Mesothelial cell of epicardium (in vitro differentiated cells): ENCODE measurements at regions not wholly inside any gene's neighbourhood (a gene's known extent, or its start where the extent isn't known, plus 50 kb on each side); places are given as distances from the start of the nearest gene placed in this dataset.

ENCODE experiments used
- DNase-seq, 2 experiments: peaks; one replicate each; pipeline ENCODE4 v3.0.0; 2021; ENCODE audit warnings: low spot score in 2 of 2; ENCODE audit not compliant: unreplicated experiment in 2 of 2
- H3K27ac Mint-ChIP-seq: 2 replicates; pipeline ENCODE4 v1.8.0; 2021; ENCODE audit warnings: mixed read lengths
- H3K27me3 Mint-ChIP-seq: 2 replicates; pipeline ENCODE4 v1.8.0; 2021; ENCODE audit warnings: low read depth, mixed read lengths
- H3K36me3 Mint-ChIP-seq: 2 replicates; pipeline ENCODE4 v1.8.0; 2021; ENCODE audit warnings: mixed read lengths
- H3K4me1 Mint-ChIP-seq: 2 replicates; pipeline ENCODE4 v1.8.0; 2021; ENCODE audit warnings: mixed read lengths
- H3K4me3 Mint-ChIP-seq: 2 replicates; pipeline ENCODE4 v1.8.0; 2021; ENCODE audit warnings: mild to moderate bottlenecking, moderate library complexity, mixed read lengths
- H3K9me3 Mint-ChIP-seq: 2 replicates; pipeline ENCODE4 v1.8.0; 2021; ENCODE audit warnings: mixed read lengths
- TF ChIP-seq, protein P1 (sequence below): fragments of 200-600 bp; sonication (generic); IDR thresholded peaks from one replicate; pipeline ENCODE4 v1.5.0; 2021; ENCODE audit warnings: antibody characterized with exemption; ENCODE audit not compliant: unreplicated experiment

DNA sequence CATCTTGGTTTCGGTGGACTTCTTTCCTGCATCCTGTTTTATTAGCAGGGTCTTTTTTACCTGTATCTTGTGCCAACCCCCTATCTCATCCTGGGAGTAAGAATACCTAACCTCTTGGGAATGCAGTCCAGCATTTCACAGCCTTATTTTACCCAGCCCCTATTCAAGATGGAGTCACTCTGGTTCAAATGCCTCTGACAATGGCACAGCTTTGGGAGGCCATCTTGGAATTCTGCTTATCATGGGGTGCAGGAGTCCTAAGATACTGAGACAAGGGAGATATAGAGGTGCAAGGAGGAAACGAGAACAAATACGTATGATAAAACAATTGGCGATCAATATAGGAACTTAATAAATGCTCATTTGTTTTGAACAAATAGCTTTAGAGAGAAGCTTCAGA lies 1682.2 kb upstream of the AGA start:
- Mint-ChIP-seq H3K36me3 (no peaks in the 10 kb centered on the region), H3K4me1 (peaks cover 6% of the 10 kb centered on the region), H3K27me3 (no peaks in the 10 kb centered on the region), H3K4me3 (no peak overlapping the region), H3K9me3 (no peaks in the 10 kb centered on the region), H3K27ac (no peak overlapping the region)
- TF ChIP-seq, protein P1, sequence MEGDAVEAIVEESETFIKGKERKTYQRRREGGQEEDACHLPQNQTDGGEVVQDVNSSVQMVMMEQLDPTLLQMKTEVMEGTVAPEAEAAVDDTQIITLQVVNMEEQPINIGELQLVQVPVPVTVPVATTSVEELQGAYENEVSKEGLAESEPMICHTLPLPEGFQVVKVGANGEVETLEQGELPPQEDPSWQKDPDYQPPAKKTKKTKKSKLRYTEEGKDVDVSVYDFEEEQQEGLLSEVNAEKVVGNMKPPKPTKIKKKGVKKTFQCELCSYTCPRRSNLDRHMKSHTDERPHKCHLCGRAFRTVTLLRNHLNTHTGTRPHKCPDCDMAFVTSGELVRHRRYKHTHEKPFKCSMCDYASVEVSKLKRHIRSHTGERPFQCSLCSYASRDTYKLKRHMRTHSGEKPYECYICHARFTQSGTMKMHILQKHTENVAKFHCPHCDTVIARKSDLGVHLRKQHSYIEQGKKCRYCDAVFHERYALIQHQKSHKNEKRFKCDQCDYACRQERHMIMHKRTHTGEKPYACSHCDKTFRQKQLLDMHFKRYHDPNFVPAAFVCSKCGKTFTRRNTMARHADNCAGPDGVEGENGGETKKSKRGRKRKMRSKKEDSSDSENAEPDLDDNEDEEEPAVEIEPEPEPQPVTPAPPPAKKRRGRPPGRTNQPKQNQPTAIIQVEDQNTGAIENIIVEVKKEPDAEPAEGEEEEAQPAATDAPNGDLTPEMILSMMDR = no peak
- no peak for DNase-seq

DNA sequence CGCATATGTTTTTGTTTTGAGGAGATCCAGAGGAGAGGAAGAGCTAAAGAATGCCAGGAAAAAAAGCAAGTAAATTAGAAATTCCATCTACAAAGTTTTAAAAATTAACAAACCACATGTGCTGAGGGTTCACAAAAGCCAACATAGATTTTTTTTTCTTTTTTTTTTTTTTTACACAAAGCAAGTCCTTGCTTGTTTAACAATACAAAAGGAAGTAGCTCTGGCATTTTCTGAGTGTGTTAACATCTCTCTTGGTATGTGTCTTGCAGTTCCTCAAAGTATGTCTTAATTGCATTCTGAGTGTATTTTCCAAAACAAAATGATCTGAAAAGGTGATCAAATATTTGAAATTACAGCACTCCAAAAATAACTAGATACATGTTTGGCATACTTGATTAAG lies 1682.7 kb upstream of the AGA start:
- Mint-ChIP-seq H3K27me3 (no peaks in the 10 kb centered on the region), H3K4me1 (peaks cover 6% of the 10 kb centered on the region), H3K27ac (no peak overlapping the region), H3K9me3 (no peaks in the 10 kb centered on the region), H3K36me3 (no peaks in the 10 kb centered on the region), H3K4me3 (no peak overlapping the region)
- DNase-seq = no peak
- TF ChIP-seq, protein P1 = no peak

DNA sequence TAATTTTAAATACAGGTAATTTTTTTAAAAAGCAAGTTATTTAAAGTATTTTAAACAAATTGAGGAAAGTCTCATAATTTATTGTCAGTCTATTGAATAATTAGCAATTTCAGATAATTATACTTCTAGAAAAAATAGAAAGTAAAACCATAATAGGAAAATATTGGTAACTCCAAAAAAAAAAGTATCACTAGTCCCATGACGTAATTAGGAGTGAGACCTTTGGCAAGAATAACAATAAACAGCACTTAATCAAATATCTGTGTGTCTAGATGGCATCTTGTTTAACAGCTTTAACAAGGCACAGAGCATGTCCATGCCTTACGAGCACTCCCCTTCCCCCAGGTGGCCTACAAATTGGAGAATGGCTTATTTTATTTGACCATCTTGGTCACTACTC lies 1683.6 kb upstream of the AGA start:
- H3K27me3 Mint-ChIP-seq = no peaks in the 10 kb centered on the region
- no peak overlapping the region for H3K27ac Mint-ChIP-seq
- no peaks in the 10 kb centered on the region for H3K36me3 Mint-ChIP-seq
- H3K9me3 Mint-ChIP-seq = no peaks in the 10 kb centered on the region
- TF ChIP-seq, protein P1 = no peak
- H3K4me1 Mint-ChIP-seq = peaks cover 6% of the 10 kb centered on the region
- H3K4me3 Mint-ChIP-seq = no peak overlapping the region
- DNase-seq = no peak

DNA sequence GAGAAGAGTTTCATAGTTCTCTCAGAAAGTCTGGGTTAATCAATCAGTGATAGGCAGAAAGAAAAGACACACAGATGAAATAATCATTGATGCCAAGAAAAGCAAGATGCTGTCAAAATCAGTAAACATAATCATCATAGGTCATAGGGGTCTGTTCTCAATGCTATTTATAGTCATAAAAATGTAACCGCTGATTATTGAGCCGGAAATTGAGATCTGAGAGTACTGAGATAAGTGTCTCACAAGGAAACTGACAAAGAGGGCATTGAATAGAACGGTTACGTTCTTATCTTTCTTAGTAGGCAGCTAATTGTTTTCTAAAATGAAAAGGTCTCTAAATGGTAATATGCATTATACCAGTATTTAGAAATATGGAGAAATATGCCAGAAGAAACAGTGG lies 1686.1 kb upstream of the AGA start:
- TF ChIP-seq, protein P1 = no peak
- H3K36me3 Mint-ChIP-seq = no peaks in the 10 kb centered on the region
- H3K4me3 Mint-ChIP-seq = no peak overlapping the region
- no peak overlapping the region for H3K27ac Mint-ChIP-seq
- DNase-seq = no peak
- peaks cover 6% of the 10 kb centered on the region for H3K4me1 Mint-ChIP-seq
- no peaks in the 10 kb centered on the region for H3K9me3 Mint-ChIP-seq
- no peaks in the 10 kb centered on the region for H3K27me3 Mint-ChIP-seq

DNA sequence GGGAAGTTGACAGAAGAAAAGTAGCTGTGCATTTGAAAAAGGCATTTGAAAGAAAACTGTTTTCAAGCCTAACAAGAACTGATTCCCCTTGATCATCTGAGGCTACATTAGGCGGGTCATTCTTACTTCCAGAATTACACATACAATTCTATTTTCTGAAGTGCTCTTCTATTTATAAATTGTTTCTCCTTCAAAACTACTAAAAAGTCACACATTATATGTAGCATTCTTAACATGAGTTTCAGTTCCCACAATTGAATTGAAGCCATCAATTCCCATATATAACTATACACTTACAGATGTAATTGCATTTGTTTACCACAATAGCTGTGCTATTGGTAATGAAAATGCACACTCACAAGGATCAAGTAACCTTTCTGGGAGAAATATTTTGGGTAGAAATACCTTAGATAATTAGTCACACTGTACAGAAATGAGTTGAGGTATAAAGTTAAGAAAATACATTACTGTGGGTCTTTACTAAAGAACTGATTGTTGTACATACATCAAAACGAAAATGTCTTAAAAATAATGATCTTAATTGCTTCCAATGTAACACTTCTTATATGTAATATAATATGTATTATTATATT lies 1688.0 kb upstream of the AGA start:
- Mint-ChIP-seq H3K27ac (no peak overlapping the region), H3K27me3 (no peaks in the 10 kb centered on the region), H3K36me3 (no peaks in the 10 kb centered on the region), H3K4me1 (peaks cover 3% of the 10 kb centered on the region), H3K4me3 (no peak overlapping the region), H3K9me3 (no peaks in the 10 kb centered on the region)
- DNase-seq = no peak
- TF ChIP-seq, protein P1 = no peak
